HT1080 (cell line): ENCODE measurements at regions not wholly inside any gene's neighbourhood (a gene's known extent, or its start where the extent isn't known, plus 50 kb on each side); places are given as distances from the start of the nearest gene placed in this dataset.
"Not testable (repeated sequence)": the region's sequence is repeated elsewhere in the genome, so short reads cannot be mapped to it uniquely, and the experiment has no call there.

Experiments used
- DNase-seq: peaks from one replicate; pipeline ENCODE4 v3.0.0-alpha.2; 2015; ENCODE audit warnings: low read depth

- DNase-seq, result not testable (repeated sequence)
Measured at GRCh38 chr11:94235772-94236171, 68.6 kb upstream of the IZUMO1R start.

GRCh38 chr11:94236416-94236815, 68.0 kb upstream of the IZUMO1R start:
- not testable (repeated sequence) for DNase-seq

DNA sequence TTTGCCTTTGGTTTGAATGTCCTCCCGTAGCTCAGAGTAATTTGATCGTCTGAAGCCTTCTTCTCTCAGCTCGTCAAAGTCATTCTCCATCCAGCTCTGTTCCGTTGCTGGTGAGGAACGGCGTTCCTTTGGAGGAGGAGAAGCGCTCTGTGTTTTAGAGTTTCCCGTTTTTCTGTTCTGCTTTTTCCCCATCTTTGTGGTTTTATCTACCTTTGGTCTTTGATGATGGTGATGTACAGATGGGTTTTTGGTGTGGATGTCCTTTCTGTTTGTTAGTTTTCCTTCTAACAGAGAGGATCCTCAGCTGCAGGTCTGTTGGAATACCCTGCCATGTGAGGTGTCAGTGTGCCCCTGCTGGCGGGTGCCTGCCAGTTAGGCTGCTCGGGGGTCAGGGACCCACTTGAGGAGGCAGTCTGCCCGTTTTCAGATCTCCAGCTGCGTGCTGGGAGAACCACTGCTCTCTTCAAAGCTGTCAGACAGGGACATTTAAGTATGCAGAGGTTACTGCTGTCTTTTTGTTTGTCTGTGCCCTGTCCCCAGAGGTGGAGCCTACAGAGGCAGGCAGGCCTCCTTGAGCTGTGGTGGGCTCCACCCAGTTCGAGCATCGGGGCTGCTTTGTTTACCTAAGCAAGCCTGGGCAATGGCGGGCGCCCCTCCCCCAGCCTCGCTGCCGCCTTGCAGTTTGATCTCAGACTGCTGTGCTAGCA, 66.8 kb upstream of the IZUMO1R start:
- DNase-seq, result peak; percentile 14

DNA sequence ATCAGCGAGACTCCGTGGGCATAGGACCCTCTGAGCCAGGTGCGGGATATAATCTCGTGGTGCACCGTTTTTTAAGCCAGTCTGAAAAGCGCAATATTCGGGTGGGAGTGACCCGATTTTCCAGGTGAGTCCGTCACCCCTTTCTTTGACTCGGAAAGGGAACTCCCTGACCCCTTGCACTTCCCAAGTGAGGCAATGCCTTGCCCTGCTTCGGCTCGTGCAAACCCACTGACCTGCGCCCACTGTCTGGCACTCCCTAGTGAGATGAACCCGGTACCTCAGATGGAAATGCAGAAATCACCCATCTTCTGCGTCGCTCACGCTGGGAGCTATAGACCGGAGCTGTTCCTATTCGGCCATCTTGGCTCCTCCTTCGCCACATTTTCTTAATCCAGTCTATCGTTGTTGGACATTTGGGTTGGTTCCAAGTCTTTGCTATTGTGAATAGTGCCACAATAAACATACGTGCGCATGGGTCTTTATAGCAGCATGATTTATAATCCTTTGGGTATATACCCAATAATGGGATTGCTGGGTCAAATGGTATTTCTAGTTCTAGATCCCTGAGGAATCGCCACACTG, 66.1 kb upstream of the IZUMO1R start:
- not testable (repeated sequence) for DNase-seq

- DNase-seq, result not testable (repeated sequence)
Measured at GRCh38 chr11:94238774-94239173, 65.6 kb upstream of the IZUMO1R start.

GRCh38 chr11:94241896-94242295, 62.5 kb upstream of the IZUMO1R start:
- no peak for DNase-seq

- no peak for DNase-seq
Measured at GRCh38 chr11:94243571-94244515, 60.5 kb upstream of the IZUMO1R start.

DNA sequence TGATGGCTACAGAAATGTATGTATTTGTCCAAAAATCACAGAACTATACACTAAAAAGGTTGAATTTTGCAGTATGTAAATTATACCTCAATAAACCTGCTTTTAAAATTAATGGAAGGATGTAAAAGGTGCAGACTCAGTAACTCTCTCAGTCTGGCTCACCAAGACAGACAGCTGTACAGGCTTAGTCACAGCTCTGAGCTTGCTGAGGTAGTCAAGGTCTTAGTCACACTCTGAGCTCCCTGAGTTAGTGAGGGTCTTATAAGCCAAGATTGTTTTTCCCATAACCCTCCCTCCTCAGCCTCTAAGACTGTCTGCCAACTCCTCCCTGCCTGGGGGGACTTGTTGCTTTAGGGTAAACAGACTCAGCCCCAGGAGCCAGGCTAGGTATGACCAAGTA, 59.3 kb upstream of the IZUMO1R start:
- DNase-seq, result peak; percentile 6

DNA sequence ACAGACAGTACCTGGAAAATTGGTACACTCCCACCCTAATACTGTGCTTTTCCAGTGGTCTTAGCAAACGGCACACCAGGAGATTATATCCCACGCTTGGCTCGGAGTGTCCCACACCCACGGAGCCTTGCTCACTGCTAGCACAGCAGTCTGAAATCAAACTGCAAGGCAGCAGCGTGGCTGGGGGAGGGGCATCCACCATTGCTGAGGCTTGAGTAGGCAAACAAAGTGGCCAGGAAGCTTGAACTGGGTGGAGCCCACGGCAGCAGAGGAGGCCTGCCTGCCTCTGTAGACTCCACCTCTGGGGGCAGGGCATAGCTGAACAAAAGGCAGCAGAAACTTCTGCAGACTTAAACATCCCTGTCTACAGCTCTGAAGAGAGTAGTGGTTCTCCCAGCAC, 56.1 kb upstream of the IZUMO1R start:
- not testable (repeated sequence) for DNase-seq

DNA sequence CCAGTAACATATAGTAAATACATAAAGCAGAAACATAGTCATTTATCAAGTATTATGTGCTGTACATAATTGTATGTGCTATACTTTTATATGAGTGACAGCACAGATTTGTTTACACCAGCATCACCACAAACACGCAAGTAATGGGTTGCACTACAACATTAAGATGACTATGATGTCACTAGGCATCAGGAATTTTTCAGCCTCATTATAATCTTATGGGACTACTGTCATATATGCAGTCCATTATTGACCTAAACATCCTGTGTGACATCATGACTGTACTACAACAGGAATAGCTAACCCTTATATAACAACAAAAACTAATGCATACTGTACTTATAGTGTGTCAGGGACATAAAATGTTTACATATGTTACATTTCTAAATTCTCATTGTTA, 50.2 kb upstream of the IZUMO1R start:
- DNase-seq, result no peak
